A549 (cell line): ENCODE measurements at regions not wholly inside any gene's neighbourhood (a gene's known extent, or its start where the extent isn't known, plus 50 kb on each side); places are given as distances from the start of the nearest gene placed in this dataset.

Experiments used
- ATAC-seq, 2 experiments: fragments of 200-7000 bp in 1 of 2; fragments of >200 bp in 1 of 2; cut with Nextera tagmentation in 1 of 2; cut with Tn5 transposase in 1 of 2; 3 replicates each; pipeline versions ENCODE4 v1.8.0 to v1.9.1; 2018 to 2020; ENCODE audit warnings: mild to moderate bottlenecking in 1 of 2, moderate library complexity in 1 of 2
- CTCF ChIA-PET: fragments of 300-600 bp; sonication (Branson Sonifier 250); formaldehyde crosslinking; extraction: SDS; loops from one replicate; lab custom pipeline; 2021; ENCODE audit warnings: antibody characterized with exemption, inconsistent platforms; lab: Yijun Ruan, JAX
- POLR2A ChIA-PET: fragments of 350-600 bp; formaldehyde crosslinking; extraction: SDS; loops from one replicate; lab custom pipeline; 2021; ENCODE audit warnings: antibody characterized with exemption, inconsistent platforms; lab: Yijun Ruan, JAX
- DNase-seq, 2 experiments: peaks; one replicate each; pipeline versions ENCODE4 v3.0.0 to v3.0.0-alpha.2; 2011 to 2016; ENCODE audit warnings: low read depth in 1 of 2, low spot score in 1 of 2
- FAIRE-seq: peaks from 2 replicates; lab custom pipeline; 2011; peaks lifted over from hg19 to GRCh38; lab: Jason Lieb, UNC
- H3K27ac ChIP-seq, 2 experiments: fragments of >200 bp; sonication (Bioruptor Twin); formaldehyde crosslinking; 3 replicates each; pipeline ENCODE4 v1.5.1; 2016 to 2017
- H3K4me1 ChIP-seq: fragments of >200 bp; sonication (Bioruptor Twin); formaldehyde crosslinking; 3 replicates; pipeline ENCODE4 v1.6.1; 2016
- H3K4me2 ChIP-seq: fragments of >200 bp; sonication (Bioruptor Twin); formaldehyde crosslinking; 3 replicates; pipeline ENCODE4 v1.6.1; 2016
- H3K4me3 ChIP-seq: fragments of >200 bp; sonication (Bioruptor Twin); formaldehyde crosslinking; 3 replicates; pipeline ENCODE4 v1.5.1; 2016
- H3K9me3 ChIP-seq: fragments of >200 bp; sonication (Bioruptor Twin); formaldehyde crosslinking; 3 replicates; pipeline ENCODE4 v1.6.1; 2016
- BHLHE40 ChIP-seq: IDR thresholded peaks from 2 replicates; pipeline ENCODE4 v1.6.1; 2012; ENCODE audit warnings: low read depth, low read length, inconsistent platforms
- CBX2 ChIP-seq: fragments of 200-600 bp; sonication (generic); IDR thresholded peaks from 2 replicates; pipeline ENCODE4 v1.6.1; 2016; ENCODE audit warnings: low read depth, mild to moderate bottlenecking, borderline replicate concordance
- CHD2 ChIP-seq: fragments of 150-350 bp; IDR thresholded peaks from 2 replicates; pipeline ENCODE4 v1.6.1; 2014; ENCODE audit warnings: low read length; ENCODE audit not compliant: partially characterized antibody
- CHD4 ChIP-seq: fragments of 200-600 bp; sonication (generic); IDR thresholded peaks from 2 replicates; pipeline ENCODE4 v1.6.1; 2016; ENCODE audit warnings: antibody characterized with exemption, mild to moderate bottlenecking, borderline replicate concordance
- EHF ChIP-seq: fragments of 250-450 bp; sonication (Bioruptor Pico); IDR thresholded peaks from 2 replicates; pipeline ENCODE4 v1.5.0; 2020; ENCODE audit warnings: mild to moderate bottlenecking
- ESRRA ChIP-seq: fragments of 150-350 bp; IDR thresholded peaks from 2 replicates; pipeline ENCODE4 v1.6.1; 2014; ENCODE audit warnings: mild to moderate bottlenecking, low read length, borderline replicate concordance
- FOSB ChIP-seq: fragments of 250-450 bp; sonication (Bioruptor Pico); IDR thresholded peaks from 2 replicates; pipeline ENCODE4 v1.5.0; 2020; ENCODE audit warnings: mild to moderate bottlenecking, moderate library complexity
- FOXS1 ChIP-seq: fragments of 250-450 bp; sonication (Bioruptor Pico); IDR thresholded peaks from 2 replicates; pipeline ENCODE4 v1.5.0; 2020; ENCODE audit warnings: mild to moderate bottlenecking, moderate library complexity
- HOXA7 ChIP-seq: fragments of 250-450 bp; sonication (Bioruptor Pico); IDR thresholded peaks from 2 replicates; pipeline ENCODE4 v1.5.0; 2020; ENCODE audit warnings: mild to moderate bottlenecking, moderate library complexity
- MAFK ChIP-seq: fragments of 450-650 bp; IDR thresholded peaks from 2 replicates; pipeline ENCODE4 v1.6.1; 2014; ENCODE audit not compliant: partially characterized antibody
- NFE2L2 ChIP-seq: fragments of 150-350 bp; conservative IDR thresholded peaks from 2 replicates; pipeline ENCODE4 v1.6.1; 2014; ENCODE audit warnings: low read length
- NR3C1 ChIP-seq: fragments of >200 bp; sonication (Bioruptor Twin); formaldehyde crosslinking; IDR thresholded peaks from 3 replicates; pipeline ENCODE4 v1.6.1; 2017
- POLR2A ChIP-seq: IDR thresholded peaks from 2 replicates; pipeline ENCODE4 v1.6.1; 2012; ENCODE audit warnings: mild to moderate bottlenecking, low read length
- RAD21 ChIP-seq, 2 experiments: fragments of >200 bp in 1 of 2; sonication (Bioruptor Twin) in 1 of 2; formaldehyde crosslinking in 1 of 2; IDR thresholded peaks in 1 of 2; conservative IDR thresholded peaks in 1 of 2; 2 replicates in 1 of 2; 3 replicates in 1 of 2; pipeline ENCODE4 v1.6.1; 2012 to 2018; ENCODE audit warnings: inconsistent platforms in 1 of 2
- RARB ChIP-seq: fragments of 250-450 bp; sonication (Bioruptor Pico); IDR thresholded peaks from 2 replicates; pipeline ENCODE4 v1.8.0; 2021; ENCODE audit warnings: mild to moderate bottlenecking, moderate library complexity
- TP53 ChIP-seq: fragments of 250-450 bp; sonication (Bioruptor Pico); IDR thresholded peaks from 2 replicates; pipeline ENCODE4 v1.5.0; 2021; ENCODE audit warnings: mild to moderate bottlenecking, moderate library complexity
- ZFP36 ChIP-seq: fragments of 450-650 bp; IDR thresholded peaks from 2 replicates; pipeline ENCODE4 v1.6.1; 2014; ENCODE audit warnings: borderline replicate concordance; ENCODE audit not compliant: partially characterized antibody
- ZNF302 ChIP-seq: fragments of 250-450 bp; sonication (Bioruptor Pico); IDR thresholded peaks from 2 replicates; pipeline ENCODE4 v1.9.0; 2021; ENCODE audit warnings: inconsistent platforms, mild to moderate bottlenecking, moderate library complexity
- ZSCAN20 ChIP-seq: fragments of 250-450 bp; sonication (Bioruptor Pico); IDR thresholded peaks from 2 replicates; pipeline ENCODE4 v1.8.0; 2022; ENCODE audit warnings: mild to moderate bottlenecking, moderate library complexity
- WGBS: methylation state at CpG from one replicate; pipeline ENCODE4 v1.1.6; 2017; ENCODE audit errors: missing lambda C conversion rate; 5-methylcytosine and 5-hydroxymethylcytosine counted together
- TF ChIP-seq, protein P1 (sequence below): IDR thresholded peaks from 2 replicates; pipeline ENCODE4 v1.6.1; 2012
- TF ChIP-seq, protein P2 (sequence below): fragments of 250-450 bp; sonication (Bioruptor Pico); IDR thresholded peaks from 2 replicates; pipeline ENCODE4 v1.5.0; 2020; ENCODE audit warnings: low read depth, mild to moderate bottlenecking, moderate library complexity
- TF ChIP-seq, protein P3 (sequence below): fragments of 200-600 bp; sonication (generic); IDR thresholded peaks from 2 replicates; pipeline ENCODE4 v1.6.1; 2016; ENCODE audit warnings: antibody characterized with exemption, mild to moderate bottlenecking, moderate library complexity
- TF ChIP-seq, protein P4 (sequence below): fragments of 150-350 bp; IDR thresholded peaks from 2 replicates; pipeline ENCODE4 v1.6.1; 2014; ENCODE audit warnings: low read depth, mild to moderate bottlenecking, low read length

DNA sequence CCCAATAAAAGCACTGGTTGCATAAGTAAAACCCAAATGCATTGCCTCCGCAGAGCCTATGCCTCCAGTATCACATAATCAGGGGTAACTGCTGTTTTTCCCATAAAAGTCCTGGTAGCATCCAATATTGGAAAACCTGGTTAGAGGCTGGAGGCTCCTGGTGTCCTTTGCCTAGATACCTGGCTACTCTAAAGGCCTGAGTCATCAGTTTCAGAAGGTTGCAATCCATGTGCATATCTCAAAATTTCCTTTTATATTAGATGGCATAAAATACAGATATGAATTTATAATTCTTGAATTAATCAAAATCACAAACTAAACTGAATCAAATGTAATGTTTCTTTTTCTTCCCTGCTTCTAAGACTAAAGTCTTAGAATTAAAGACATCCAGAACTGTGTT is 164.2 kb upstream of the DCN start:
- Histone ChIP-seq H3K4me3 (no peak overlapping the region), H3K4me1 (no peaks in the 10 kb centered on the region), H3K27ac (no peak overlapping the region), H3K9me3 (no peaks in the 10 kb centered on the region), H3K4me2 (no peak overlapping the region)
- TF ChIP-seq EHF, result no peak
- no peak for TF ChIP-seq FOSB
- TF ChIP-seq ZNF302, result no peak
- TF ChIP-seq CHD4, result no peak
- no peak for TF ChIP-seq HOXA7 (CRISPR knock-in tag)
- TF ChIP-seq MAFK, result peak; percentile 80
- ATAC-seq, result no peak
- 48% methylated on average over 1 of the region's 1 CpG for WGBS
- ChIA-PET CTCF (interaction anchor here (3.1 kb wide), 1 partner anchor 9 kb away, joined by 12 read pairs; no protein-coding TSS in a partner anchor), POLR2A (no interaction called here)
- DNase-seq, result no peak
- FAIRE-seq, result no peak

DNA sequence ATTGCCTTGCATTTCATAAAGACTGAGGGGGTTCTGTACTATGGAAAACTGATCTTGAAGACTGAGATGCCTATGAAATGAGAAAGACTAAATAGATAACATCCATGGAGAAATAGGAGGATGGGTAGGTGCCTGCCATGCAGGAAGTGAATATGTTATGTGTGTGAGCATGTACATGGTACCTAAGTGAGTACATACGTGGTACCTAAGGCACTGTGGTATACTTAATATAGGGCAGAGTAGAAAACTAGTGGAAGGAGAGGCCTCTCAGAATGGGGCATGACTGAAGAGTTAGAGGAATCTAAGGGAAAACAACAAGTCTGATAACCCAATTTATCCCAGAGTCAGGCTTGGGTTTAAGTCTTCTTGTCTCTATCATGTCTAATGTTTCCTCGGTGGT is 161.8 kb upstream of the DCN start:
- ChIA-PET CTCF (interaction anchor here (3.1 kb wide), 1 partner anchor 11 kb away, joined by 12 read pairs; no protein-coding TSS in a partner anchor), POLR2A (no interaction called here)
- no peak overlapping the region for H3K27ac ChIP-seq

DNA sequence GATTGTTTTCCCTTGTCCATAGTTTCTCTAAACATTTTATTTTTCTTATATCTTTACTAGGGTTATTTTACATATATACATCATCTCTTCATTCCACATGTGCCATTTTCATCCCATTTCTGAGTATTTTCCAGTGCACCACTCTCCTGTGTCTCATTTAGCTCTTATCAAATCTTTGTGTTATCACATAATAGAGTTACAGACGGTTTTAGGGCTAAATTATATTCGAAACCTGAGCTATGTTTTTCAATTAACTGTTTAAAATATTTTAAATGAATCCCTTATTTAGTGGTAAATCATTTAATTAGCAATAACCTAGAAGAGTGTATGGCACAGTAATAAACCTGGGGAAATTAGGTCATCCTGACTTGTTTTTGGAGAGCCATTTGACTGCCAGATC is 160.4 kb upstream of the DCN start:
- ATAC-seq, result no peak
- CTCF ChIA-PET, result interaction anchor here (1.1 kb wide), 1 partner anchor 12 kb away, joined by 3 read pairs; no protein-coding TSS in a partner anchor
- TF ChIP-seq, protein P1, sequence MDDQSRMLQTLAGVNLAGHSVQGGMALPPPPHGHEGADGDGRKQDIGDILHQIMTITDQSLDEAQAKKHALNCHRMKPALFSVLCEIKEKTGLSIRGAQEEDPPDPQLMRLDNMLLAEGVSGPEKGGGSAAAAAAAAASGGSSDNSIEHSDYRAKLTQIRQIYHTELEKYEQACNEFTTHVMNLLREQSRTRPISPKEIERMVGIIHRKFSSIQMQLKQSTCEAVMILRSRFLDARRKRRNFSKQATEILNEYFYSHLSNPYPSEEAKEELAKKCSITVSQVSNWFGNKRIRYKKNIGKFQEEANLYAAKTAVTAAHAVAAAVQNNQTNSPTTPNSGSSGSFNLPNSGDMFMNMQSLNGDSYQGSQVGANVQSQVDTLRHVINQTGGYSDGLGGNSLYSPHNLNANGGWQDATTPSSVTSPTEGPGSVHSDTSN, result no peak
- TF ChIP-seq, protein P2, sequence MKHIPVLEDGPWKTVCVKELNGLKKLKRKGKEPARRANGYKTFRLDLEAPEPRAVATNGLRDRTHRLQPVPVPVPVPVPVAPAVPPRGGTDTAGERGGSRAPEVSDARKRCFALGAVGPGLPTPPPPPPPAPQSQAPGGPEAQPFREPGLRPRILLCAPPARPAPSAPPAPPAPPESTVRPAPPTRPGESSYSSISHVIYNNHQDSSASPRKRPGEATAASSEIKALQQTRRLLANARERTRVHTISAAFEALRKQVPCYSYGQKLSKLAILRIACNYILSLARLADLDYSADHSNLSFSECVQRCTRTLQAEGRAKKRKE (CRISPR knock-in tag), result no peak
- TF ChIP-seq FOSB, result no peak
- TF ChIP-seq ESRRA, result no peak
- TF ChIP-seq, protein P3, sequence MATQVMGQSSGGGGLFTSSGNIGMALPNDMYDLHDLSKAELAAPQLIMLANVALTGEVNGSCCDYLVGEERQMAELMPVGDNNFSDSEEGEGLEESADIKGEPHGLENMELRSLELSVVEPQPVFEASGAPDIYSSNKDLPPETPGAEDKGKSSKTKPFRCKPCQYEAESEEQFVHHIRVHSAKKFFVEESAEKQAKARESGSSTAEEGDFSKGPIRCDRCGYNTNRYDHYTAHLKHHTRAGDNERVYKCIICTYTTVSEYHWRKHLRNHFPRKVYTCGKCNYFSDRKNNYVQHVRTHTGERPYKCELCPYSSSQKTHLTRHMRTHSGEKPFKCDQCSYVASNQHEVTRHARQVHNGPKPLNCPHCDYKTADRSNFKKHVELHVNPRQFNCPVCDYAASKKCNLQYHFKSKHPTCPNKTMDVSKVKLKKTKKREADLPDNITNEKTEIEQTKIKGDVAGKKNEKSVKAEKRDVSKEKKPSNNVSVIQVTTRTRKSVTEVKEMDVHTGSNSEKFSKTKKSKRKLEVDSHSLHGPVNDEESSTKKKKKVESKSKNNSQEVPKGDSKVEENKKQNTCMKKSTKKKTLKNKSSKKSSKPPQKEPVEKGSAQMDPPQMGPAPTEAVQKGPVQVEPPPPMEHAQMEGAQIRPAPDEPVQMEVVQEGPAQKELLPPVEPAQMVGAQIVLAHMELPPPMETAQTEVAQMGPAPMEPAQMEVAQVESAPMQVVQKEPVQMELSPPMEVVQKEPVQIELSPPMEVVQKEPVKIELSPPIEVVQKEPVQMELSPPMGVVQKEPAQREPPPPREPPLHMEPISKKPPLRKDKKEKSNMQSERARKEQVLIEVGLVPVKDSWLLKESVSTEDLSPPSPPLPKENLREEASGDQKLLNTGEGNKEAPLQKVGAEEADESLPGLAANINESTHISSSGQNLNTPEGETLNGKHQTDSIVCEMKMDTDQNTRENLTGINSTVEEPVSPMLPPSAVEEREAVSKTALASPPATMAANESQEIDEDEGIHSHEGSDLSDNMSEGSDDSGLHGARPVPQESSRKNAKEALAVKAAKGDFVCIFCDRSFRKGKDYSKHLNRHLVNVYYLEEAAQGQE, result no peak
- no peak for TF ChIP-seq NFE2L2
- TF ChIP-seq RAD21 (conservative IDR thresholded peaks at IDR 0.05 in 1 of 2, IDR thresholded peaks at IDR 0.05 in 1 of 2), result no peak
- TF ChIP-seq FOXS1, result no peak
- no peak for TF ChIP-seq ZSCAN20 (CRISPR knock-in tag)
- no peak for TF ChIP-seq NR3C1
- TF ChIP-seq CBX2, result no peak
- TF ChIP-seq HOXA7 (CRISPR knock-in tag), result no peak
- TF ChIP-seq, protein P4, sequence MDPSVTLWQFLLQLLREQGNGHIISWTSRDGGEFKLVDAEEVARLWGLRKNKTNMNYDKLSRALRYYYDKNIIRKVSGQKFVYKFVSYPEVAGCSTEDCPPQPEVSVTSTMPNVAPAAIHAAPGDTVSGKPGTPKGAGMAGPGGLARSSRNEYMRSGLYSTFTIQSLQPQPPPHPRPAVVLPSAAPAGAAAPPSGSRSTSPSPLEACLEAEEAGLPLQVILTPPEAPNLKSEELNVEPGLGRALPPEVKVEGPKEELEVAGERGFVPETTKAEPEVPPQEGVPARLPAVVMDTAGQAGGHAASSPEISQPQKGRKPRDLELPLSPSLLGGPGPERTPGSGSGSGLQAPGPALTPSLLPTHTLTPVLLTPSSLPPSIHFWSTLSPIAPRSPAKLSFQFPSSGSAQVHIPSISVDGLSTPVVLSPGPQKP, result no peak
- TF ChIP-seq BHLHE40, result no peak
- TF ChIP-seq TP53 (CRISPR knock-in tag), result no peak
- no peak for TF ChIP-seq POLR2A
- TF ChIP-seq EHF, result no peak

More for the DNA sequence above, 161.8 kb upstream of the DCN start:
- no peak for TF ChIP-seq ZNF302
- TF ChIP-seq ZFP36, result no peak
- TF ChIP-seq, protein P3, result no peak
- no peak for TF ChIP-seq RARB (CRISPR knock-in tag)
- no peak for TF ChIP-seq CHD2
- TF ChIP-seq, all 56 proteins: peak for 0
- Histone ChIP-seq H3K4me3 (no peak overlapping the region), H3K4me2 (no peak overlapping the region), H3K4me1 (no peaks in the 10 kb centered on the region), H3K9me3 (no peaks in the 10 kb centered on the region)
- FAIRE-seq, result no peak
- WGBS, result 24% methylated on average over 2 of the region's 2 CpGs
- DNase-seq, result no peak
- no peak for ATAC-seq

More for the DNA sequence above, 160.4 kb upstream of the DCN start:
- Histone ChIP-seq H3K27ac (no peak overlapping the region), H3K4me2 (no peak overlapping the region), H3K4me1 (no peaks in the 10 kb centered on the region), H3K4me3 (no peak overlapping the region), H3K9me3 (no peaks in the 10 kb centered on the region)
- POLR2A ChIA-PET, result no interaction called here
- FAIRE-seq (no peak), DNase-seq (no peak)
- WGBS, result 15% methylated on average over 2 of the region's 2 CpGs
